ENCODE measurements at regions not wholly inside any gene's neighbourhood (a gene's known extent, or its start where the extent isn't known, plus 50 kb on each side); places are given as distances from the start of the nearest gene placed in this dataset.

- Histone ChIP-seq H4K5ac (ENCODE audit: insufficient read length, low read depth, low read length) (no peak overlapping the region), H3K18ac (ENCODE audit: extremely low read depth, low read length) (no peak overlapping the region), H3K14ac (ENCODE audit: insufficient read length) (no peak overlapping the region), H3K23me2 (ENCODE audit: low read depth, low read length) (no peaks in the 10 kb centered on the region), H2AFZ (ENCODE audit: low read length) (no peak overlapping the region), H3K9me3 (ENCODE audit: insufficient read depth in 2 of 2, low read depth in 1 of 2, low read length in 1 of 2) (no peaks in the 10 kb centered on the region), H3K4me2 (ENCODE audit: insufficient read depth in 1 of 2, low read depth in 2 of 2, low read length in 2 of 2) (no peak overlapping the region), H2BK5ac (ENCODE audit: low read depth, low read length) (no peak overlapping the region), H3K36me3 (ENCODE audit: control insufficient read depth in 2 of 4, insufficient read depth in 4 of 4, low read length in 3 of 4) (no peaks in the 10 kb centered on the region), H2BK120ac (replicated peaks; ENCODE audit: low read depth, low read length) (no peak overlapping the region), H3K9ac (replicated peaks in 1 of 4; ENCODE audit: extremely low read depth in 1 of 4, low read depth in 3 of 4, low read length in 3 of 4) (no peak overlapping the region), H3K56ac (replicated peaks; ENCODE audit: insufficient read length, low read depth, low read length) (no peak overlapping the region), H3K4me1 (replicated peaks in 1 of 4; ENCODE audit: control insufficient read depth in 3 of 4, insufficient read depth in 4 of 4, low read length in 3 of 4) (0 out of 7 replicates have a peak, but pooled peaks cover 0 to 4% (median 0%) of the 10 kb centered on the region in 4 experiments), H3K23ac (ENCODE audit: insufficient read length) (no peak overlapping the region), H3K4ac (replicated peaks; ENCODE audit: insufficient read length, low read depth, low read length) (no peak overlapping the region), H3K79me2 (ENCODE audit: control insufficient read depth in 1 of 2, insufficient read depth in 2 of 2, low read length in 2 of 2) (no peaks in the 10 kb centered on the region), H4K8ac (ENCODE audit: extremely low read depth, insufficient read depth, low read length) (no peak overlapping the region), H2BK20ac (ENCODE audit: low read length) (no peak overlapping the region), H4K20me1 (replicated peaks in 1 of 2; ENCODE audit: control insufficient read depth in 1 of 2, insufficient read depth in 2 of 2, low read length in 2 of 2) (no peaks in the 10 kb centered on the region), H3K27me3 (replicated peaks in 1 of 4; ENCODE audit: control insufficient read depth in 3 of 4, extremely low read depth in 1 of 4, insufficient read depth in 3 of 4, low read length in 3 of 4) (no peaks in the 10 kb centered on the region), H2BK12ac (ENCODE audit: low read depth, low read length) (no peak overlapping the region), H3K79me1 (ENCODE audit: low read depth, low read length) (no peaks in the 10 kb centered on the region), H4K91ac (replicated peaks; ENCODE audit: insufficient read length, low read length) (no peak overlapping the region), H3K27ac (ENCODE audit: low read depth, low read length) (no peak overlapping the region), H2BK15ac (ENCODE audit: low read length) (no peak overlapping the region), H2AK5ac (ENCODE audit: low read depth, low read length) (no peak overlapping the region), H3K4me3 (ENCODE audit: extremely low read depth in 1 of 4, insufficient read depth in 2 of 4, low read depth in 3 of 4, low read length in 4 of 4) (no peak overlapping the region)
- DNase-seq (ENCODE audit: low read depth in 1 of 2, low spot score in 2 of 2), result no peak
- WGBS, 2 experiments (ENCODE audit: extremely low coverage in 1 of 2, insufficient coverage in 1 of 2, insufficient read length in 1 of 2, insufficient replicate concordance in 2 of 2, low coverage in 1 of 2, low lambda C conversion rate in 2 of 2, missing lambda C conversion rate in 1 of 2), result 73% methylated on average over 2 of the region's 2 CpGs; no CpG with 5 or more reads in 1 of the 2 experiments
- no peak for FAIRE-seq
- TF ChIP-seq CREB1 (IDR thresholded peaks at IDR 0.05), result no peak
- no peak for TF ChIP-seq FOSL1 (IDR thresholded peaks at IDR 0.05; ENCODE audit: insufficient read depth, low read depth, low read length)
- TF ChIP-seq SP4 (IDR thresholded peaks at IDR 0.05; ENCODE audit: low read length), result no peak
- no peak for TF ChIP-seq SP2 (IDR thresholded peaks at IDR 0.05; ENCODE audit: low read length)
- TF ChIP-seq JUND (IDR thresholded peaks at IDR 0.05; ENCODE audit: low read length), result no peak
- no peak for TF ChIP-seq PHF8 (conservative IDR thresholded peaks at IDR 0.05; ENCODE audit: low read depth, low read length)
- TF ChIP-seq BRCA1 (IDR thresholded peaks at IDR 0.05; ENCODE audit: low read depth, low read length), result no peak
- ChIA-PET POLR2A (ENCODE audit: partially characterized antibody) (no interaction called here), CTCF (ENCODE audit: partially characterized antibody) (interaction anchor here (1.8 to 2.4 kb wide), 3 partner anchors 29 to 101 kb away, joined by 5 to 8 read pairs (median 6); no protein-coding TSS in a partner anchor)
Observed at GRCh38 chr7:22631730-22632129, 95.3 kb upstream of the IL6 start.
